Esophagus squamous epithelium (tissue), 4 donors: ENCODE measurements at regions not wholly inside any gene's neighbourhood (a gene's known extent, or its start where the extent isn't known, plus 50 kb on each side); places are given as distances from the start of the nearest gene placed in this dataset.

Experiments
- CTCF ChIP-seq, 6 experiments: fragments of 450-650 bp in 4 of 6; fragments of 200-600 bp in 2 of 6; sonication (generic) in 2 of 6; IDR thresholded peaks; one replicate each; pipeline ENCODE4 v1.5.1; 2016 to 2019; ENCODE audit warnings: antibody characterized with exemption in 6 of 6, mild to moderate bottlenecking in 4 of 6, moderate library complexity in 4 of 6
- POLR2A ChIP-seq, 4 donors: fragments of 450-650 bp; IDR thresholded peaks; one replicate each; pipeline ENCODE4 v1.6.1; 2017; ENCODE audit warnings: antibody characterized with exemption in 4 of 4, mild to moderate bottlenecking in 4 of 4, moderate library complexity in 3 of 4

GRCh38 chr14:45519766-45520165, 266.8 kb upstream of the MIS18BP1 start:
- TF ChIP-seq CTCF (IDR thresholded peaks at IDR 0.05) (no peak), POLR2A (IDR thresholded peaks at IDR 0.05) (no peak)
